ENCODE measurements at regions not wholly inside any gene's neighbourhood (a gene's known extent, or its start where the extent isn't known, plus 50 kb on each side); places are given as distances from the start of the nearest gene placed in this dataset.

- intact Hi-C loops (cut with micrococcal nuclease): no loop called here
- no peaks in the 10 kb centered on the region for H3K9me1 ChIP-seq (replicated peaks; ENCODE audit: control insufficient read depth, extremely low read depth, insufficient read depth, low read length)
- ChIA-PET CTCF (no interaction called here), POLR2A (no interaction called here)
- no peak overlapping the region for H3K4me3 ChIP-seq (replicated peaks in 1 of 3; ENCODE audit: insufficient read depth in 1 of 3, low read depth in 1 of 3, low read length in 3 of 3)
- no peaks in the 10 kb centered on the region for H3K79me2 ChIP-seq (ENCODE audit: control insufficient read depth, insufficient read depth, low read length)
- H3K4me2 ChIP-seq (ENCODE audit: insufficient read depth, low read length): no peak overlapping the region
- H3K9me3 ChIP-seq (replicated peaks; ENCODE audit: control insufficient read depth, insufficient read depth, low read length): no peaks in the 10 kb centered on the region
- no peaks in the 10 kb centered on the region for H3K36me3 ChIP-seq (ENCODE audit: control insufficient read depth in 2 of 2, extremely low read depth in 1 of 2, insufficient read depth in 2 of 2, low read length in 2 of 2)
- dilution Hi-C loops (cut with MboI; ENCODE audit: extremely low pct_ligation_motif_present, low sequenced_read_pairs): no loop called here
- FAIRE-seq: no peak
- H3K4me1 ChIP-seq (ENCODE audit: control insufficient read depth, extremely low read depth, insufficient read depth, low read length): peaks cover 9% of the 10 kb centered on the region
- H3K9ac ChIP-seq (replicated peaks; ENCODE audit: extremely low read depth, insufficient read depth, low read length): no peak overlapping the region
- no peaks in the 10 kb centered on the region for H3K27me3 ChIP-seq (ENCODE audit: control insufficient read depth in 2 of 2, insufficient read depth in 2 of 2, low read length in 2 of 2)
- BruUV-seq (replicated peaks): no TSS peak
- no peak overlapping the region for H3K27ac ChIP-seq (ENCODE audit: insufficient read depth, low read depth, low read length)
- H4K20me1 ChIP-seq (replicated peaks; ENCODE audit: control insufficient read depth, extremely low read depth, insufficient read depth, low read length): no peaks in the 10 kb centered on the region
- no peak for TF ChIP-seq MYC (IDR thresholded peaks at IDR 0.05; ENCODE audit: low read depth, low read length)
- no peak for TF ChIP-seq CTCF (IDR thresholded peaks at IDR 0.05; ENCODE audit: extremely low read depth in 1 of 2, insufficient read depth in 1 of 2, low read depth in 1 of 2, low read length in 2 of 2)
- TF ChIP-seq FOS (IDR thresholded peaks at IDR 0.05; ENCODE audit: borderline replicate concordance, insufficient read depth, low read length): no peak
- TF ChIP-seq POLR2AphosphoS5 (IDR thresholded peaks at IDR 0.05; ENCODE audit: insufficient read depth, low read depth, low read length): no peak
- no peak for TF ChIP-seq GATA2 (IDR thresholded peaks at IDR 0.05; ENCODE audit: insufficient read depth, insufficient read length, low read depth, low read length)
- TF ChIP-seq EZH2 (IDR thresholded peaks at IDR 0.05; ENCODE audit: borderline replicate concordance, low read depth, low read length, severe bottlenecking): no peak
- no peak for TF ChIP-seq POLR2A (IDR thresholded peaks at IDR 0.05; ENCODE audit: low read depth, low read length)
- TF ChIP-seq JUN (IDR thresholded peaks at IDR 0.05; ENCODE audit: borderline replicate concordance, insufficient read depth, insufficient read length, low read depth): no peak
- TF ChIP-seq MAX (IDR thresholded peaks at IDR 0.05; ENCODE audit: insufficient read depth, insufficient read length): no peak
- DNase-seq (ENCODE audit: low read depth, low spot score): no peak
- no peak overlapping the region for H2AFZ ChIP-seq (ENCODE audit: low read depth, low read length)
Observed at GRCh38 chr2:195543063-195543462, 114.0 kb upstream of the SLC39A10 start.

Data from endothelial cell of umbilical vein (primary cell).